HCT116 (cell line): ENCODE measurements at regions not wholly inside any gene's neighbourhood (a gene's known extent, or its start where the extent isn't known, plus 50 kb on each side); places are given as distances from the start of the nearest gene placed in this dataset.

Source experiments
- ATAC-seq: fragments of 200-7000 bp; cut with Tn5 transposase; 2 replicates; pipeline ENCODE4 v1.9.1; 2020; ENCODE audit warnings: mild to moderate bottlenecking, moderate library complexity
- BruUV-seq: library from RNA; stranded (reverse); fragments of 400-500 nt; replicated peaks from 2 replicates; lab custom pipeline; 2021; lab: Mats Ljungman, UMichigan
- CTCF ChIA-PET: fragments of 300-600 bp; sonication (Branson Sonifier 250); formaldehyde crosslinking; loops from one replicate; lab custom pipeline; 2021; ENCODE audit warnings: antibody characterized with exemption; lab: Charles Lee
- POLR2A ChIA-PET: fragments of 300-600, 350-600 bp; sonication (Branson Sonifier 250); formaldehyde crosslinking; loops from one replicate; lab custom pipeline; 2021; ENCODE audit warnings: antibody characterized with exemption; lab: Charles Lee
- RAD21 ChIA-PET, 2 experiments: fragments of 300-600 bp; sonication (Branson Sonifier 250); formaldehyde crosslinking; loops; one replicate each; lab custom pipeline; 2023; ENCODE audit warnings: low total read pairs in 2 of 2; ENCODE audit not compliant: uncharacterized antibody in 2 of 2, unreplicated experiment in 2 of 2, low non-redundant PET in 1 of 2; lab: Charles Lee
- DNase-seq: peaks from one replicate; pipeline ENCODE4 v3.0.0-alpha.2; 2010; ENCODE audit warnings: low read depth, low spot score
- H2AFZ ChIP-seq: fragments of 200-600 bp; shearing (Covaris generic), sonication (generic); 2 replicates; pipeline ENCODE4 v1.6.1; 2017; ENCODE audit warnings: low read depth, mixed run types, mixed read lengths, antibody characterized with exemption, low read length; ENCODE audit not compliant: poor library complexity, severe bottlenecking
- H3K27ac ChIP-seq: 2 replicates; pipeline ENCODE4 v1.5.1; 2012; ENCODE audit warnings: low read depth, low read length
- H3K27me3 ChIP-seq: fragments of 200-600 bp; sonication (generic); 2 replicates; pipeline ENCODE4 v1.6.1; 2016; ENCODE audit warnings: mixed run types, low read length, mixed read lengths; ENCODE audit not compliant: insufficient read depth
- H3K36me3 ChIP-seq, 2 experiments: fragments of 200-500 bp in 1 of 2; fragments of 200-600 bp in 1 of 2; sonication (Bioruptor generic) in 1 of 2; sonication (generic) in 1 of 2; 2 replicates each; pipeline versions ENCODE4 v1.5.1 to v1.6.1; 2014 to 2016; ENCODE audit warnings: low read length in 2 of 2, inconsistent platforms in 1 of 2, mixed read lengths in 1 of 2, mixed run types in 1 of 2; ENCODE audit not compliant: insufficient read depth in 2 of 2, control insufficient read depth in 1 of 2
- H3K4me1 ChIP-seq, 2 experiments: fragments of 200-600 bp in 1 of 2; sonication (generic) in 1 of 2; 2 replicates each; pipeline versions ENCODE4 v1.5.1 to v1.6.1; 2012 to 2017; ENCODE audit warnings: low read length in 2 of 2, inconsistent platforms in 1 of 2, mild to moderate bottlenecking in 1 of 2, mixed read lengths in 1 of 2, mixed run types in 1 of 2, moderate library complexity in 1 of 2; ENCODE audit not compliant: insufficient read depth in 2 of 2, control insufficient read depth in 1 of 2
- H3K4me2 ChIP-seq: fragments of 200-600 bp; sonication (generic); 2 replicates; pipeline ENCODE4 v1.6.1; 2017; ENCODE audit warnings: mixed run types, low read length, mixed read lengths
- H3K4me3 ChIP-seq, 2 experiments: fragments of 200-600 bp in 1 of 2; sonication (generic) in 1 of 2; replicated peaks in 1 of 2; 2 replicates each; pipeline ENCODE4 v1.5.1; 2011 to 2016; ENCODE audit warnings: low read length in 2 of 2, control low read depth in 1 of 2, low read depth in 1 of 2, mild to moderate bottlenecking in 1 of 2, mixed read lengths in 1 of 2, mixed run types in 1 of 2
- H3K79me2 ChIP-seq: fragments of 200-600 bp; sonication (generic); 2 replicates; pipeline ENCODE4 v1.6.1; 2017; ENCODE audit warnings: mild to moderate bottlenecking, mixed run types, low read length, moderate library complexity, mixed read lengths; ENCODE audit not compliant: insufficient read depth
- H3K9ac ChIP-seq: fragments of 200-600 bp; sonication (generic); 2 replicates; pipeline ENCODE4 v1.6.1; 2016; ENCODE audit warnings: low read length, mixed read lengths
- H3K9me2 ChIP-seq: fragments of 200-600 bp; sonication (generic), shearing (Covaris generic); 2 replicates; pipeline ENCODE4 v1.6.1; 2017; ENCODE audit warnings: mixed run types, mild to moderate bottlenecking, moderate library complexity; ENCODE audit not compliant: insufficient read depth
- H3K9me3 ChIP-seq, 2 experiments: fragments of 200-500 bp in 1 of 2; fragments of 200-600 bp in 1 of 2; sonication (Bioruptor generic) in 1 of 2; sonication (generic) in 1 of 2; 2 replicates each; pipeline ENCODE4 v1.6.1; 2014 to 2017; ENCODE audit warnings: low read length in 2 of 2, mixed read lengths in 2 of 2, inconsistent platforms in 1 of 2, low read depth in 1 of 2, mild to moderate bottlenecking in 1 of 2, mixed run types in 1 of 2, moderate library complexity in 1 of 2; ENCODE audit not compliant: control insufficient read depth in 1 of 2, insufficient read depth in 1 of 2
- H4K20me1 ChIP-seq: fragments of 200-600 bp; sonication (generic), shearing (Covaris generic); 2 replicates; pipeline ENCODE4 v1.6.1; 2017; ENCODE audit warnings: mixed run types, mild to moderate bottlenecking, moderate library complexity; ENCODE audit not compliant: insufficient read depth
- ATF3 ChIP-seq: IDR thresholded peaks from 2 replicates; pipeline ENCODE4 v1.6.1; 2012
- CBX3 ChIP-seq: IDR thresholded peaks from 2 replicates; pipeline ENCODE4 v1.6.1; 2012; ENCODE audit warnings: low read depth
- CEBPB ChIP-seq: IDR thresholded peaks from 2 replicates; pipeline ENCODE4 v1.6.1; 2012; ENCODE audit warnings: low read depth
- CTCF ChIP-seq, 3 experiments: fragments of 200-600 bp in 1 of 3; sonication (generic) in 1 of 3; IDR thresholded peaks in 2 of 3; conservative IDR thresholded peaks in 1 of 3; 2 replicates each; pipeline ENCODE4 v1.5.1; 2012 to 2017; ENCODE audit warnings: low read depth in 2 of 3, low read length in 2 of 3, antibody characterized with exemption in 1 of 3, borderline replicate concordance in 1 of 3, control low read depth in 1 of 3, mild to moderate bottlenecking in 1 of 3, mixed read lengths in 1 of 3, mixed run types in 1 of 3, moderate library complexity in 1 of 3; ENCODE audit not compliant: insufficient read depth in 1 of 3
- ELF1 ChIP-seq: IDR thresholded peaks from 2 replicates; pipeline ENCODE4 v1.6.1; 2012; ENCODE audit warnings: low read depth, borderline replicate concordance
- EZH2 ChIP-seq: fragments of 200-600 bp; sonication (generic); IDR thresholded peaks from 2 replicates; pipeline ENCODE4 v1.6.1; 2017; ENCODE audit warnings: antibody characterized with exemption, mixed run types
- EZH2phosphoT487 ChIP-seq: fragments of 200-600 bp; IDR thresholded peaks from 2 replicates; pipeline ENCODE4 v1.6.1; 2018; ENCODE audit warnings: antibody characterized with exemption, borderline replicate concordance
- POLR2A ChIP-seq: IDR thresholded peaks from 2 replicates; pipeline ENCODE4 v1.7.0; 2011; ENCODE audit warnings: borderline replicate concordance; ENCODE audit not compliant: insufficient read depth, insufficient read length; ENCODE audit errors: extremely low read depth
- POLR2AphosphoS5 ChIP-seq: IDR thresholded peaks from 2 replicates; pipeline ENCODE4 v1.6.1; 2011; ENCODE audit warnings: mild to moderate bottlenecking, low read depth, low read length, moderate library complexity
- RAD21 ChIP-seq: IDR thresholded peaks from 2 replicates; pipeline ENCODE4 v1.6.1; 2012; ENCODE audit warnings: low read depth, mild to moderate bottlenecking
- SIN3A ChIP-seq: IDR thresholded peaks from 2 replicates; pipeline ENCODE4 v1.6.1; 2012; ENCODE audit warnings: low read depth
- SP1 ChIP-seq: IDR thresholded peaks from 2 replicates; pipeline ENCODE4 v1.6.1; 2012; ENCODE audit warnings: low read depth
- YY1 ChIP-seq: IDR thresholded peaks from 2 replicates; pipeline ENCODE4 v1.6.1; 2011; ENCODE audit warnings: low read length, low read depth, moderate library complexity, mild to moderate bottlenecking; ENCODE audit not compliant: insufficient replicate concordance; ENCODE audit errors: extremely low read depth
- ZBTB33 ChIP-seq: IDR thresholded peaks from 2 replicates; pipeline ENCODE4 v1.6.1; 2011; ENCODE audit warnings: mild to moderate bottlenecking, low read length, moderate library complexity; ENCODE audit not compliant: insufficient replicate concordance; ENCODE audit errors: extremely low read depth
- intact Hi-C: fragments of 100-400 bp; cut with micrococcal nuclease; formaldehyde crosslinking; loops from 2 replicates; pipeline ENCODE4 v1.10.0; 2022
- TF ChIP-seq, protein P1 (sequence below): IDR thresholded peaks from 2 replicates; pipeline ENCODE4 v1.6.1; 2012
- TF ChIP-seq, protein P2 (sequence below): IDR thresholded peaks from 2 replicates; pipeline ENCODE4 v1.6.1; 2012; ENCODE audit warnings: low read depth

DNA sequence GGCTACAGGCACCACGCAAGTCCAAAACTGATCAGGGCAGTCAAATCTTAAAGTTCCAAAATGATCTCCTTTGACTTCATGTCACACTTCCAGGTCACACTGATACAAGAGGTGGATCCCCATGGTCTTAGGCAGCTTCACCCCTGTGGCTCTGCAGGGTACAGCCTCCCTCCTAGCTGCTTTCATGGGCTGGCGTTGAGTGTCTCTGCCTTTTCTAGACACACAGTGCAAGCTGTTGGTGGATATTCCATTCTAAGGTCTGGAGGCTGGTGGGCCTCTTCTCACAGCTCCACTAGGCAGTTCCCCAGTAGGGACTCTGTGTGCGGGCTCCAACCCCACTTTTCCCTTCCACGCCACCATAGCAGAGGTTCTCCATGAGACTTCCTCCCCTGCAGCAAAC, 838.2 kb upstream of the CHAC2 start:
- ChIA-PET POLR2A (no interaction called here), RAD21 (no interaction called here), CTCF (no interaction called here)
- Histone ChIP-seq H3K36me3 (no peaks in the 10 kb centered on the region), H3K27ac (no peak overlapping the region), H2AFZ (no peak overlapping the region), H3K4me1 (peaks cover 11 to 18% of the 10 kb centered on the region in 2 experiments), H3K27me3 (no peaks in the 10 kb centered on the region), H3K9me3 (no peaks in the 10 kb centered on the region; a peak in 1 of 4 replicates), H4K20me1 (no peaks in the 10 kb centered on the region), H3K4me2 (no peak overlapping the region), H3K9me2 (no peaks in the 10 kb centered on the region), H3K79me2 (no peaks in the 10 kb centered on the region), H3K9ac (no peak overlapping the region), H3K4me3 (no peak overlapping the region)
- DNase-seq = no peak
- intact Hi-C loops = no loop called here
- no peak for TF ChIP-seq POLR2AphosphoS5
- no peak for TF ChIP-seq EZH2
- TF ChIP-seq ZBTB33 = no peak
- TF ChIP-seq SIN3A = no peak
- no peak for TF ChIP-seq POLR2A
- TF ChIP-seq ELF1 = no peak
- TF ChIP-seq YY1 = no peak
- no peak for TF ChIP-seq CTCF (IDR thresholded peaks at IDR 0.05 in 2 of 3, conservative IDR thresholded peaks at IDR 0.05 in 1 of 3; ENCODE audit: borderline replicate concordance in 1 of 3, insufficient read depth in 1 of 3, low read depth in 2 of 3, low read length in 2 of 3)
- no peak for TF ChIP-seq ATF3
- TF ChIP-seq, protein P1, sequence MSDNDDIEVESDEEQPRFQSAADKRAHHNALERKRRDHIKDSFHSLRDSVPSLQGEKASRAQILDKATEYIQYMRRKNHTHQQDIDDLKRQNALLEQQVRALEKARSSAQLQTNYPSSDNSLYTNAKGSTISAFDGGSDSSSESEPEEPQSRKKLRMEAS = no peak
- TF ChIP-seq SP1 = no peak
- TF ChIP-seq EZH2phosphoT487 = no peak
- no peak for TF ChIP-seq RAD21
- TF ChIP-seq CBX3 = no peak
- TF ChIP-seq, protein P2, sequence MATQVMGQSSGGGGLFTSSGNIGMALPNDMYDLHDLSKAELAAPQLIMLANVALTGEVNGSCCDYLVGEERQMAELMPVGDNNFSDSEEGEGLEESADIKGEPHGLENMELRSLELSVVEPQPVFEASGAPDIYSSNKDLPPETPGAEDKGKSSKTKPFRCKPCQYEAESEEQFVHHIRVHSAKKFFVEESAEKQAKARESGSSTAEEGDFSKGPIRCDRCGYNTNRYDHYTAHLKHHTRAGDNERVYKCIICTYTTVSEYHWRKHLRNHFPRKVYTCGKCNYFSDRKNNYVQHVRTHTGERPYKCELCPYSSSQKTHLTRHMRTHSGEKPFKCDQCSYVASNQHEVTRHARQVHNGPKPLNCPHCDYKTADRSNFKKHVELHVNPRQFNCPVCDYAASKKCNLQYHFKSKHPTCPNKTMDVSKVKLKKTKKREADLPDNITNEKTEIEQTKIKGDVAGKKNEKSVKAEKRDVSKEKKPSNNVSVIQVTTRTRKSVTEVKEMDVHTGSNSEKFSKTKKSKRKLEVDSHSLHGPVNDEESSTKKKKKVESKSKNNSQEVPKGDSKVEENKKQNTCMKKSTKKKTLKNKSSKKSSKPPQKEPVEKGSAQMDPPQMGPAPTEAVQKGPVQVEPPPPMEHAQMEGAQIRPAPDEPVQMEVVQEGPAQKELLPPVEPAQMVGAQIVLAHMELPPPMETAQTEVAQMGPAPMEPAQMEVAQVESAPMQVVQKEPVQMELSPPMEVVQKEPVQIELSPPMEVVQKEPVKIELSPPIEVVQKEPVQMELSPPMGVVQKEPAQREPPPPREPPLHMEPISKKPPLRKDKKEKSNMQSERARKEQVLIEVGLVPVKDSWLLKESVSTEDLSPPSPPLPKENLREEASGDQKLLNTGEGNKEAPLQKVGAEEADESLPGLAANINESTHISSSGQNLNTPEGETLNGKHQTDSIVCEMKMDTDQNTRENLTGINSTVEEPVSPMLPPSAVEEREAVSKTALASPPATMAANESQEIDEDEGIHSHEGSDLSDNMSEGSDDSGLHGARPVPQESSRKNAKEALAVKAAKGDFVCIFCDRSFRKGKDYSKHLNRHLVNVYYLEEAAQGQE = no peak
- TF ChIP-seq CEBPB = no peak
- no TSS peak for BruUV-seq
- ATAC-seq = no peak
